Activated CD4-positive, alpha-beta T cell treated with anti-CD3 and anti-CD28 coated beads, Interleukin-2, amount 10 ng/mL, durations not matched to agents 7 days and 5 days (primary cell): ENCODE measurements at regions not wholly inside any gene's neighbourhood (a gene's known extent, or its start where the extent isn't known, plus 50 kb on each side); places are given as distances from the start of the nearest gene placed in this dataset.

ENCODE experiments used
- CTCF ChIA-PET: fragments of 350-600 bp; sonication (Branson Sonifier 250); formaldehyde crosslinking; loops from one replicate; lab custom pipeline; 2021; ENCODE audit warnings: antibody characterized with exemption; lab: Charles Lee
- POLR2A ChIA-PET: fragments of 350-600 bp; sonication (Branson Sonifier 250); formaldehyde crosslinking; loops from one replicate; lab custom pipeline; 2021; ENCODE audit warnings: antibody characterized with exemption; lab: Charles Lee
- DNase-seq: peaks from one replicate; pipeline ENCODE4 v3.0.0-alpha.2; 2020
- H3K27ac Mint-ChIP-seq: one replicate; pipeline ENCODE4 v1.8.0; 2021; ENCODE audit warnings: mild to moderate bottlenecking, moderate library complexity, mixed read lengths
- H3K27me3 Mint-ChIP-seq: one replicate; pipeline ENCODE4 v1.8.0; 2021; ENCODE audit warnings: mixed read lengths
- H3K36me3 Mint-ChIP-seq: one replicate; pipeline ENCODE4 v1.8.0; 2021; ENCODE audit warnings: low read depth, mixed read lengths
- H3K4me1 Mint-ChIP-seq: one replicate; pipeline ENCODE4 v1.8.0; 2021; ENCODE audit warnings: mixed read lengths
- H3K4me3 Mint-ChIP-seq: one replicate; pipeline ENCODE4 v1.8.0; 2021; ENCODE audit warnings: mild to moderate bottlenecking, moderate library complexity, mixed read lengths
- H3K9me3 Mint-ChIP-seq: one replicate; pipeline ENCODE4 v1.8.0; 2021; ENCODE audit warnings: mixed read lengths

- CTCF ChIA-PET = interaction anchor here (0.7 kb wide), 1 partner anchor 17 kb away, joined by 3 read pairs; no protein-coding TSS in a partner anchor
These were observed 52.4 kb upstream of the WDR26 start for GRCh38 chr1:224486801-224487583.

GRCh38 chr1:224488806-224489499, 54.4 kb upstream of the WDR26 start:
- DNase-seq = no peak
- CTCF ChIA-PET = interaction anchor here (0.6 to 1.7 kb wide), 4 partner anchors 9 to 498 kb away, joined by 3 to 7 read pairs (median 4); no protein-coding TSS in a partner anchor
- H3K4me3 Mint-ChIP-seq = no peak overlapping the region
- H3K27ac Mint-ChIP-seq = no peak overlapping the region
- H3K36me3 Mint-ChIP-seq = peaks cover 2% of the 10 kb centered on the region
- POLR2A ChIA-PET = no interaction called here
- no peaks in the 10 kb centered on the region for H3K9me3 Mint-ChIP-seq
- H3K4me1 Mint-ChIP-seq = peaks cover 15% of the 10 kb centered on the region
- H3K27me3 Mint-ChIP-seq = no peaks in the 10 kb centered on the region

More at GRCh38 chr1:224486801-224487583, 52.4 kb upstream of the WDR26 start:
- H3K9me3 Mint-ChIP-seq = no peaks in the 10 kb centered on the region
- peaks cover 13% of the 10 kb centered on the region for H3K4me1 Mint-ChIP-seq
- no peaks in the 10 kb centered on the region for H3K27me3 Mint-ChIP-seq
- no peak overlapping the region for H3K4me3 Mint-ChIP-seq
- H3K36me3 Mint-ChIP-seq = peaks cover 2% of the 10 kb centered on the region
- no peak for DNase-seq
- H3K27ac Mint-ChIP-seq = no peak overlapping the region
- POLR2A ChIA-PET = no interaction called here

DNA sequence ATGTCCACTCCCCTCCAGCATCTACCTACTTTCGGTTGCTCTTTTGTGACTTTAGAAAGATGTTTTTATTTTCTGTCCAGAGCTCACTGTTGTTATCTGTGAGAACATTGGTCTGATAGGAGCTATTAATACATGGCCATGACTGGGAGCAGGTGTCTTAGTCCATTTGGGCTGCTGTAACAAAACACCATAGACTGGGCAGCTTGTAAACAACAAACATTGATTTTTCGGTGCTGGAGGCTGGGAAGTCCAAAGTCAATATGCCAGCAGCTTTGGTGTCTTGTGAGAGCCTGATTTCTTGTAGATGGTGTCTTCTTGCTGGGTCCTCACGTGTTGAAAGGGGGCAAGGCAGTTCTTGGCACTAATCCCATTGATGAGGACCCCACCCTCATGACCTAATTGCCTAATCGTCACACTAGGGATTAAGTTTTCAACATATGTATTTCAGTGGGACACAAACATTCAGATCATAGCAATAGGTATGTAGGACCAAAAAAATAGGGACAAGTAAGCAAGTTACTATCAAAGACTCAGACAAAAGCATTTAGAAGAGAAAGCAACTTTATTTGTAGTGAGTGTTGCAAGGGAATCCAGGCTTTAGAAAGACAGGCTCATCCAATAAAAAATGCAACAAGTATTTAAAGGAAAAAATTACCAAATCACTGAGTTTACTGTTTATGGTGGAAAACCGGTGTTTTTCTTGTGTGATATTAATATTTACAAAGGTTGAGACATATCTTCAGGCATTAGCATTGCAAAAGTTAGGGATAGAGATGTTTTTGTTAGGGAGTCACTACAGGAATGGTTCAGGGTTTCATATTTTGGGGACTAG, 55.2 kb upstream of the WDR26 start:
- H3K4me1 Mint-ChIP-seq = peaks cover 15% of the 10 kb centered on the region
- no peak overlapping the region for H3K27ac Mint-ChIP-seq
- H3K36me3 Mint-ChIP-seq = no peaks in the 10 kb centered on the region
- ChIA-PET POLR2A (no interaction called here), CTCF (interaction anchor here (0.6 to 1.7 kb wide), 4 partner anchors 8 to 498 kb away, joined by 3 to 7 read pairs (median 4); no protein-coding TSS in a partner anchor)
- DNase-seq = no peak
- no peaks in the 10 kb centered on the region for H3K9me3 Mint-ChIP-seq
- H3K4me3 Mint-ChIP-seq = no peak overlapping the region
- no peaks in the 10 kb centered on the region for H3K27me3 Mint-ChIP-seq

GRCh38 chr1:224490549-224491537, 56.2 kb upstream of the WDR26 start:
- no peak for DNase-seq
- Mint-ChIP-seq H3K4me1 (peaks cover 16% of the 10 kb centered on the region), H3K36me3 (peaks cover 3% of the 10 kb centered on the region), H3K4me3 (no peak overlapping the region), H3K27ac (no peak overlapping the region), H3K9me3 (no peaks in the 10 kb centered on the region), H3K27me3 (no peaks in the 10 kb centered on the region)
- POLR2A ChIA-PET = no interaction called here
- CTCF ChIA-PET = interaction anchor here (1.1 to 1.4 kb wide), 2 partner anchors 15 to 21 kb away, joined by 4 to 5 read pairs; no protein-coding TSS in a partner anchor

- CTCF ChIA-PET = no interaction called here
- H3K27me3 Mint-ChIP-seq = no peaks in the 10 kb centered on the region
- peaks cover 27% of the 10 kb centered on the region for H3K4me1 Mint-ChIP-seq
- no peak overlapping the region for H3K27ac Mint-ChIP-seq
- DNase-seq = no peak
- peaks cover 5% of the 10 kb centered on the region for H3K36me3 Mint-ChIP-seq
- peaks cover 4% of the 10 kb centered on the region for H3K9me3 Mint-ChIP-seq
- POLR2A ChIA-PET = no interaction called here
- no peak overlapping the region for H3K4me3 Mint-ChIP-seq
These were observed 57.4 kb upstream of the WDR26 start for GRCh38 chr1:224492015-224492414.

DNA sequence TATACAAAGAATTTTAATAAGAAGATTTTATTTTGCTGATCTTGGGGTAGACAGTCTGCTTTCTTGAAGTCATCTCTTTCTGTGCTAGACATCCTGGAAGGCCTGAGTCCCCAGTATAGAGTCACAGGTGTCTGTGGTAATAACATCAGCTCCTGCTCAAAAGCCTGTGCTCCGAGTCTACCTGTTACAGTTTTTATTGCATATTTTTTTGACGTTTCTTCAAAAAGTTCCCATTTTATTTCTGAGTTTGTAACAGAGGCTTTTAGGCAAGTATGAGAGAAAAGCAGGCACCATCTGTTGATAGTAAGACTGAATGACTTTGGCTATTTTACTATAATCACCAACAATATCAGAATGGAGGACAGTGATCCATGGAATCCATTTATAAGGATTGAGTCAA, 58.0 kb upstream of the WDR26 start:
- CTCF ChIA-PET = no interaction called here
- Mint-ChIP-seq H3K4me3 (no peak overlapping the region), H3K36me3 (peaks cover 6% of the 10 kb centered on the region), H3K27me3 (no peaks in the 10 kb centered on the region), H3K4me1 (peaks cover 33% of the 10 kb centered on the region), H3K9me3 (peaks cover 5% of the 10 kb centered on the region), H3K27ac (no peak overlapping the region)
- DNase-seq = no peak
- POLR2A ChIA-PET = no interaction called here

GRCh38 chr1:224493269-224493668, 58.7 kb upstream of the WDR26 start:
- peaks cover 40% of the 10 kb centered on the region for H3K4me1 Mint-ChIP-seq
- no peak for DNase-seq
- peaks cover 6% of the 10 kb centered on the region for H3K36me3 Mint-ChIP-seq
- ChIA-PET CTCF (no interaction called here), POLR2A (no interaction called here)
- no peaks in the 10 kb centered on the region for H3K27me3 Mint-ChIP-seq
- peaks cover 5% of the 10 kb centered on the region for H3K9me3 Mint-ChIP-seq
- no peak overlapping the region for H3K4me3 Mint-ChIP-seq
- H3K27ac Mint-ChIP-seq = no peak overlapping the region

GRCh38 chr1:224494343-224494742, 59.7 kb upstream of the WDR26 start:
- POLR2A ChIA-PET = no interaction called here
- Mint-ChIP-seq H3K27me3 (no peaks in the 10 kb centered on the region), H3K36me3 (peaks cover 6% of the 10 kb centered on the region), H3K4me3 (no peak overlapping the region), H3K9me3 (peaks cover 5% of the 10 kb centered on the region), H3K27ac (peak overlapping the region; percentile 63), H3K4me1 (peaks cover 42% of the 10 kb centered on the region)
- DNase-seq = no peak
- CTCF ChIA-PET = no interaction called here

DNA sequence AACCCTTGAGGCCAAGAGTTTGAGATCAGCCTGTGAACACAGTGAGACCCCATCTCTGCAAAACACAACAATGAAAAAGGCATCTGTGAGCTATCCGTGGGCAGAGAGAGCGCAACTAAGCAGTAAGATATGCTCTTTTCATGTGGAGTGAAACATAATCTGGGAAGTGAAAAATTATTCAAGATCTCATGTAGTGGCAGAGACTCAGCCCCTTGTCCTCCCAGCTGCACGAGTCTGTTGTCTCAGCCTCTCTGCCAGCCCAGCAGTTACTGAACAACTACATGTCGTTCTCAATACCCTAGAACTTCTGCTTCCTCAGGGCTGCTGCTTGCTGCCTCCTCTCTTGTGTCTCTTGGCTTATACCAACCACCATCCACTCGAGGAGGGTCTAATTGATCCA, 61.3 kb upstream of the WDR26 start:
- H3K36me3 Mint-ChIP-seq = peaks cover 9% of the 10 kb centered on the region
- H3K27ac Mint-ChIP-seq = no peak overlapping the region
- H3K4me1 Mint-ChIP-seq = peaks cover 50% of the 10 kb centered on the region
- no peaks in the 10 kb centered on the region for H3K27me3 Mint-ChIP-seq
- no peak overlapping the region for H3K4me3 Mint-ChIP-seq
- CTCF ChIA-PET = interaction anchor here (1.1 to 1.2 kb wide), 2 partner anchors 14 to 61 kb away, joined by 3 read pairs; partner anchors contain the start of gene WDR26
- no peak for DNase-seq
- POLR2A ChIA-PET = no interaction called here
- peaks cover 5% of the 10 kb centered on the region for H3K9me3 Mint-ChIP-seq

DNA sequence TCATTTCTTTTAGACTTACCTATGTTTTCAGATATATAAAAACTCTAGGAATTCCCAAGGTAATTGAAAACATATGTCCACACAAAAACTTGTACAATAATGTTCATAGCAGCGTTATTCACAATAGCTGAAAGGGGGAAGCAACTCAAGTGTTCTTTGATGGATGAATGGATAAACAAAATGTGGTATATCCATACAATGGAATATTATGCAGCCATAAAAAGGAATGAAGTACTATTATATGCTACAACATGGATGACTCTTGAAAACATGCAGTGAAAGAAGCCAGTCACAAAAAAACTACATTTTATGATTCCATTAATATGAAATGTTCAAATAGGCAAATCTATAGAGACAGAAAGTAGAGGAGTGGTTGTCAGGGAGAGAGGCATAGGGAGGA, 62.2 kb upstream of the WDR26 start:
- ChIA-PET CTCF (interaction anchor here (1.8 kb wide), 1 partner anchor 16 kb away, joined by 14 read pairs; no protein-coding TSS in a partner anchor), POLR2A (no interaction called here)
- H3K4me1 Mint-ChIP-seq = peaks cover 55% of the 10 kb centered on the region

DNA sequence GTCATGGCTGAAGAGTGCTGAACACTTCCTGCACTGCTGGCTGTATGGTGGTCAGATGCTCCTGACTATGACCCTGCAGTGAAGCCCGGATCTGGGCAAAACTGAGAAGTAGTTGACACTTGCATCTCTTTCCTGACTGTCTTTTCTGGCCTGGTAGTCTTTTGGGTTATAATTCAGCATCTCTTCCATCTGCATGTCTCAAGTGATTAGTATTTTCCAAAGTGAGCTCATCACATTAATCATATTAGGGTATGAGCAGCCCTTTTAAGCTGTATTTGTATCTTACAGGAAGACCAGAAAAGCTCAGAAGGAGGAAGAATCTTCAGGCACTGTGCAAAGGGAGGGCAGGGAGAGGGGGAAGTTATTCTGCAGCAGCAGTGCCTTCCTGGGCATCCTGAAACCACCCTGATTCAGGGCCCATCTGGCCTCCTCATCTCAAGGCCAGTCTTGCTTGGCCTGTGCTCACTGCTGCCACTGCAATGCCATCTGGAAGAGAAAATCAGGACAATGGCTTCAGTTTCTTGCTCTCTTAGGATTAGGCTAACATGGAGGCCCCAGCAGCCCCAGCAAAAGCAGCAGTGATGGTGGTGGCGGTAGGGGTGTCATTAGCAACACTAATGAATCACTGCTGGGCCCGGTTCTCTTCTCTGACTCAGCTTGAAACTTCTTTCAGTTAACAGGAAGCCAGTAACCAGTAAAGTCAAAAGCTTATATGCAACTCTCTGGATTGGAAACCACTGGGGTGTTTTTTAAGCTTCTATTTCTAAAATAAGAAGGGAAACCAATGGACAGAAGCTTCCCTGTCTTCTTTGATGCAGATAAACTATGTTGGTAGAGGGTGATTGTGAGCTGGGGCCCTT, 63.3 kb upstream of the WDR26 start:
- ChIA-PET CTCF (interaction anchor here (0.5 to 1.8 kb wide), 5 partner anchors 9 to 360 kb away, joined by 3 to 14 read pairs (median 4); no protein-coding TSS in a partner anchor), POLR2A (interaction anchor here (0.6 kb wide), 1 partner anchor 383 kb away, joined by 4 read pairs; no protein-coding TSS in a partner anchor)
- peak overlapping the region; percentile 91 for H3K27ac Mint-ChIP-seq
- peak; percentile 72 for DNase-seq
- peaks cover 5% of the 10 kb centered on the region for H3K9me3 Mint-ChIP-seq
- peaks cover 67% of the 10 kb centered on the region for H3K4me1 Mint-ChIP-seq
- no peaks in the 10 kb centered on the region for H3K27me3 Mint-ChIP-seq
- peaks cover 9% of the 10 kb centered on the region for H3K36me3 Mint-ChIP-seq
- peak overlapping the region; percentile 20 for H3K4me3 Mint-ChIP-seq

More for the DNA sequence above, 62.2 kb upstream of the WDR26 start:
- Mint-ChIP-seq H3K9me3 (peaks cover 5% of the 10 kb centered on the region), H3K4me3 (no peak overlapping the region), H3K27me3 (no peaks in the 10 kb centered on the region), H3K27ac (peak overlapping the region; percentile 91), H3K36me3 (peaks cover 9% of the 10 kb centered on the region)
- DNase-seq = no peak
